ENCODE measurements at regions not wholly inside any gene's neighbourhood (a gene's known extent, or its start where the extent isn't known, plus 50 kb on each side); places are given as distances from the start of the nearest gene placed in this dataset.

DNA sequence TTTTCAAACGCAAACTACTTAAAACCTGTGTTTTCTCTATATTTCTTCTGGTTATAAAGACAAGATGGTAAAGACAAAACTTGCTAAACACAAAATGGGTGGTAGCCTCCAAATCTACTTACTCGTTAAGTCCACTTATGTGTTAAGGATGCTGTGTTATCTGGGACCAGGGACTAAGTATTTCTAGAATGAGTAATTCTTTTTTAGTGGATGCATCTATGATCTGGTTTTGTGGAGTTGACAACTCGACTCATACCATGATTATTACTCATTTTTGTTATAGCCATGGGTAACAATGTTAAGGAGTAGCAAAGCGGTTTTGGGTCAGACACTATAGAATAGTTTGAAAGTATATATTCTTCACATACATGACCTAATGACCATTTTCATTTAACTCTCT lies 239.5 kb upstream of the FOXP2 start:
- TF ChIP-seq, protein P1, sequence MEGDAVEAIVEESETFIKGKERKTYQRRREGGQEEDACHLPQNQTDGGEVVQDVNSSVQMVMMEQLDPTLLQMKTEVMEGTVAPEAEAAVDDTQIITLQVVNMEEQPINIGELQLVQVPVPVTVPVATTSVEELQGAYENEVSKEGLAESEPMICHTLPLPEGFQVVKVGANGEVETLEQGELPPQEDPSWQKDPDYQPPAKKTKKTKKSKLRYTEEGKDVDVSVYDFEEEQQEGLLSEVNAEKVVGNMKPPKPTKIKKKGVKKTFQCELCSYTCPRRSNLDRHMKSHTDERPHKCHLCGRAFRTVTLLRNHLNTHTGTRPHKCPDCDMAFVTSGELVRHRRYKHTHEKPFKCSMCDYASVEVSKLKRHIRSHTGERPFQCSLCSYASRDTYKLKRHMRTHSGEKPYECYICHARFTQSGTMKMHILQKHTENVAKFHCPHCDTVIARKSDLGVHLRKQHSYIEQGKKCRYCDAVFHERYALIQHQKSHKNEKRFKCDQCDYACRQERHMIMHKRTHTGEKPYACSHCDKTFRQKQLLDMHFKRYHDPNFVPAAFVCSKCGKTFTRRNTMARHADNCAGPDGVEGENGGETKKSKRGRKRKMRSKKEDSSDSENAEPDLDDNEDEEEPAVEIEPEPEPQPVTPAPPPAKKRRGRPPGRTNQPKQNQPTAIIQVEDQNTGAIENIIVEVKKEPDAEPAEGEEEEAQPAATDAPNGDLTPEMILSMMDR (IDR thresholded peaks at IDR 0.05): no peak
- TF ChIP-seq POLR2A (IDR thresholded peaks at IDR 0.05): no peak
